ENCODE measurements at regions not wholly inside any gene's neighbourhood (a gene's known extent, or its start where the extent isn't known, plus 50 kb on each side); places are given as distances from the start of the nearest gene placed in this dataset.

DNA sequence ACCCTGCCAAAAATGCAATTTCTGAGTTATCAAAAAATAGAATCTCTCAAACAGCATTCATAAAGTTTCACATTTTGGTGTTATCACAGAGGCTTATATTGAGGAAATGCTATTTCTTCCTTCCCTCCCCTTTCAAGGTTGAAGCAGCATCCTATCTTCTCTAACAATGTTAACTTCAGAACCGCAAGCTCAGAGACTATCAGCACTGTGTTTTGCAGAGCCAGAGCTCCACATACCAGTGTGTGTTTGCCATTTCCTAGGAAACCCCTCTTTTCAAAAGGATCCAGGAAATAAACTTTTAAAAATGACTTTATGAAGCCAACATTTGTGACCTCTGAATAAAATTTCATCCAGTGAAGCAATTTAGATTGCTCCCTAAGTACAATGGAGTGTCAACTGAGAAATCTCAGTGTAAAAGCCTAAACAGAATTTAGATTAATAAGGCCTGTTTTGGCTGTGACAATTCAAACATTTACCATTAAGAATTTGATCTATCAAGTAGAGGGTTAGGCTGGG lies 332.6 kb downstream of the NOVA1 start:
- TF ChIP-seq CREB5 (CRISPR knock-in tag; IDR thresholded peaks at IDR 0.05; ENCODE audit: low read depth) (no peak), ZNF8 (CRISPR knock-in tag; IDR thresholded peaks at IDR 0.05) (no peak), ZFP3 (CRISPR knock-in tag; IDR thresholded peaks at IDR 0.05) (no peak), CSRNP3 (CRISPR knock-in tag; IDR thresholded peaks at IDR 0.05) (no peak), ESRRG (CRISPR knock-in tag; IDR thresholded peaks at IDR 0.05) (no peak), ARNTL (CRISPR knock-in tag; IDR thresholded peaks at IDR 0.05; ENCODE audit: borderline replicate concordance, low read depth) (no peak), SNAI2 (CRISPR knock-in tag; IDR thresholded peaks at IDR 0.05) (no peak), ZNF565 (CRISPR knock-in tag; conservative IDR thresholded peaks at IDR 0.05; ENCODE audit: low read depth) (no peak), GLIS3 (CRISPR knock-in tag; IDR thresholded peaks at IDR 0.05) (no peak), OSR1 (CRISPR knock-in tag; IDR thresholded peaks at IDR 0.05) (no peak), ZNF70 (CRISPR knock-in tag; IDR thresholded peaks at IDR 0.05) (no peak)
- TF ChIP-seq, protein P1, sequence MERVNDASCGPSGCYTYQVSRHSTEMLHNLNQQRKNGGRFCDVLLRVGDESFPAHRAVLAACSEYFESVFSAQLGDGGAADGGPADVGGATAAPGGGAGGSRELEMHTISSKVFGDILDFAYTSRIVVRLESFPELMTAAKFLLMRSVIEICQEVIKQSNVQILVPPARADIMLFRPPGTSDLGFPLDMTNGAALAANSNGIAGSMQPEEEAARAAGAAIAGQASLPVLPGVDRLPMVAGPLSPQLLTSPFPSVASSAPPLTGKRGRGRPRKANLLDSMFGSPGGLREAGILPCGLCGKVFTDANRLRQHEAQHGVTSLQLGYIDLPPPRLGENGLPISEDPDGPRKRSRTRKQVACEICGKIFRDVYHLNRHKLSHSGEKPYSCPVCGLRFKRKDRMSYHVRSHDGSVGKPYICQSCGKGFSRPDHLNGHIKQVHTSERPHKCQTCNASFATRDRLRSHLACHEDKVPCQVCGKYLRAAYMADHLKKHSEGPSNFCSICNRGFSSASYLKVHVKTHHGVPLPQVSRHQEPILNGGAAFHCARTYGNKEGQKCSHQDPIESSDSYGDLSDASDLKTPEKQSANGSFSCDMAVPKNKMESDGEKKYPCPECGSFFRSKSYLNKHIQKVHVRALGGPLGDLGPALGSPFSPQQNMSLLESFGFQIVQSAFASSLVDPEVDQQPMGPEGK (CRISPR knock-in tag; IDR thresholded peaks at IDR 0.05; ENCODE audit: borderline replicate concordance) = no peak
- TF ChIP-seq, protein P2, sequence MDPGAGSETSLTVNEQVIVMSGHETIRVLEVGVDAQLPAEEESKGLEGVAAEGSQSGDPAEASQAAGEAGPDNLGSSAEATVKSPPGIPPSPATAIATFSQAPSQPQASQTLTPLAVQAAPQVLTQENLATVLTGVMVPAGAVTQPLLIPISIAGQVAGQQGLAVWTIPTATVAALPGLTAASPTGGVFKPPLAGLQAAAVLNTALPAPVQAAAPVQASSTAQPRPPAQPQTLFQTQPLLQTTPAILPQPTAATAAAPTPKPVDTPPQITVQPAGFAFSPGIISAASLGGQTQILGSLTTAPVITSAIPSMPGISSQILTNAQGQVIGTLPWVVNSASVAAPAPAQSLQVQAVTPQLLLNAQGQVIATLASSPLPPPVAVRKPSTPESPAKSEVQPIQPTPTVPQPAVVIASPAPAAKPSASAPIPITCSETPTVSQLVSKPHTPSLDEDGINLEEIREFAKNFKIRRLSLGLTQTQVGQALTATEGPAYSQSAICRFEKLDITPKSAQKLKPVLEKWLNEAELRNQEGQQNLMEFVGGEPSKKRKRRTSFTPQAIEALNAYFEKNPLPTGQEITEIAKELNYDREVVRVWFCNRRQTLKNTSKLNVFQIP (CRISPR knock-in tag; IDR thresholded peaks at IDR 0.05; ENCODE audit: borderline replicate concordance, low read depth) = no peak
